DOHH2 (cell line): ENCODE measurements at regions not wholly inside any gene's neighbourhood (a gene's known extent, or its start where the extent isn't known, plus 50 kb on each side); places are given as distances from the start of the nearest gene placed in this dataset.

ENCODE experiments used
- H3F3A ChIP-seq: fragments of 200-600 bp; sonication (generic), shearing (Covaris generic); 2 replicates; pipeline ENCODE4 v1.6.0; 2016; ENCODE audit warnings: antibody characterized with exemption, mild to moderate bottlenecking; ENCODE audit not compliant: control insufficient read depth, insufficient read depth
- H3K27ac ChIP-seq: fragments of 200-600 bp; sonication (generic); 2 replicates; pipeline ENCODE4 v1.5.1; 2014; ENCODE audit warnings: low read depth, mild to moderate bottlenecking, low read length, moderate library complexity
- H3K27me3 ChIP-seq: fragments of 200-600 bp; sonication (generic); 2 replicates; pipeline ENCODE4 v1.6.1; 2014; ENCODE audit warnings: mild to moderate bottlenecking, low read length, mixed read lengths; ENCODE audit not compliant: control insufficient read depth
- H3K36me3 ChIP-seq: fragments of 200-600 bp; sonication (generic); 2 replicates; pipeline ENCODE4 v1.6.1; 2014; ENCODE audit warnings: mild to moderate bottlenecking, low read length, moderate library complexity, mixed read lengths; ENCODE audit not compliant: control insufficient read depth
- H3K4me1 ChIP-seq: fragments of 200-600 bp; sonication (generic); 2 replicates; pipeline ENCODE4 v1.6.1; 2014; ENCODE audit warnings: mild to moderate bottlenecking, low read length, mixed read lengths; ENCODE audit not compliant: control insufficient read depth
- H3K4me2 ChIP-seq: fragments of 200-600 bp; sonication (generic); 2 replicates; pipeline ENCODE4 v1.6.0; 2014; ENCODE audit warnings: mild to moderate bottlenecking, low read length, moderate library complexity
- H3K4me3 ChIP-seq: fragments of 200-600 bp; sonication (generic); 2 replicates; pipeline ENCODE4 v1.5.1; 2014; ENCODE audit warnings: mild to moderate bottlenecking, low read length, mixed read lengths
- H3K79me2 ChIP-seq: fragments of 200-600 bp; sonication (generic); 2 replicates; pipeline ENCODE4 v1.6.1; 2014; ENCODE audit warnings: mild to moderate bottlenecking, low read length, mixed read lengths; ENCODE audit not compliant: control insufficient read depth
- H3K9me2 ChIP-seq: fragments of 200-600 bp; sonication (generic); replicated peaks from 2 replicates; pipeline ENCODE4 v1.6.1; 2014; ENCODE audit warnings: mild to moderate bottlenecking, low read length, mixed read lengths; ENCODE audit not compliant: control insufficient read depth
- H3K9me3 ChIP-seq: fragments of 200-600 bp; sonication (generic); 2 replicates; pipeline ENCODE4 v1.6.1; 2014; ENCODE audit warnings: antibody characterized with exemption, low read length, mixed read lengths; ENCODE audit not compliant: control insufficient read depth, insufficient read depth
- H4K20me1 ChIP-seq: fragments of 200-600 bp; sonication (generic); 2 replicates; pipeline ENCODE4 v1.6.0; 2014; ENCODE audit warnings: low read depth, mild to moderate bottlenecking, antibody characterized with exemption, low read length, moderate library complexity; ENCODE audit not compliant: control insufficient read depth, insufficient read depth
- CTCF ChIP-seq: fragments of 200-600 bp; sonication (generic); IDR thresholded peaks from one replicate; pipeline ENCODE4 v1.5.1; 2014; ENCODE audit warnings: antibody characterized with exemption, mild to moderate bottlenecking, low read depth, low read length; ENCODE audit not compliant: poor library complexity, severe bottlenecking
- EZH2phosphoT487 ChIP-seq: fragments of 200-600 bp; sonication (generic); IDR thresholded peaks from 2 replicates; pipeline ENCODE4 v1.6.1; 2017; ENCODE audit warnings: borderline replicate concordance, mild to moderate bottlenecking, antibody characterized with exemption, low read length, moderate library complexity, mixed read lengths

GRCh38 chr7:42445691-42446090, 208.7 kb upstream of the GLI3 start:
- no peaks in the 10 kb centered on the region for H3F3A ChIP-seq
- no peaks in the 10 kb centered on the region for H4K20me1 ChIP-seq
- no peaks in the 10 kb centered on the region for H3K79me2 ChIP-seq
- H3K27me3 ChIP-seq, result no peaks in the 10 kb centered on the region
- no peaks in the 10 kb centered on the region for H3K9me2 ChIP-seq
- H3K4me1 ChIP-seq, result no peaks in the 10 kb centered on the region
- H3K36me3 ChIP-seq, result no peaks in the 10 kb centered on the region
- peaks cover 4% of the 10 kb centered on the region; the same call in 1 of the 2 replicates for H3K9me3 ChIP-seq
- no peak overlapping the region for H3K27ac ChIP-seq
- H3K4me3 ChIP-seq, result no peak overlapping the region
- no peak for TF ChIP-seq CTCF
- TF ChIP-seq EZH2phosphoT487, result no peak
- H3K4me2 ChIP-seq, result no peak overlapping the region

GRCh38 chr7:42440951-42441350, 203.9 kb upstream of the GLI3 start:
- H3F3A ChIP-seq, result no peaks in the 10 kb centered on the region
- H3K27me3 ChIP-seq, result no peaks in the 10 kb centered on the region
- no peaks in the 10 kb centered on the region for H3K9me2 ChIP-seq
- TF ChIP-seq EZH2phosphoT487 (no peak), CTCF (no peak)
- no peak overlapping the region for H3K4me2 ChIP-seq
- H3K36me3 ChIP-seq, result no peaks in the 10 kb centered on the region
- H3K79me2 ChIP-seq, result no peaks in the 10 kb centered on the region
- H3K4me3 ChIP-seq, result no peak overlapping the region
- H3K4me1 ChIP-seq, result no peaks in the 10 kb centered on the region
- H4K20me1 ChIP-seq, result no peaks in the 10 kb centered on the region
- no peak overlapping the region for H3K27ac ChIP-seq
- H3K9me3 ChIP-seq, result peaks cover 5% of the 10 kb centered on the region; the same call in 1 of the 2 replicates

- no peak overlapping the region for H3K4me2 ChIP-seq
- H3K9me2 ChIP-seq, result no peaks in the 10 kb centered on the region
These were observed 195.6 kb upstream of the GLI3 start for GRCh38 chr7:42432644-42433043.

More at GRCh38 chr7:42432644-42433043, 195.6 kb upstream of the GLI3 start:
- H3K4me1 ChIP-seq, result no peaks in the 10 kb centered on the region
- no peaks in the 10 kb centered on the region for H3K27me3 ChIP-seq
- TF ChIP-seq CTCF, result no peak
- TF ChIP-seq EZH2phosphoT487, result no peak
- H3K27ac ChIP-seq, result no peak overlapping the region
- H3K36me3 ChIP-seq, result no peaks in the 10 kb centered on the region
- no peaks in the 10 kb centered on the region for H3K79me2 ChIP-seq
- no peak overlapping the region for H3K4me3 ChIP-seq
- no peaks in the 10 kb centered on the region for H3K9me3 ChIP-seq
- no peaks in the 10 kb centered on the region for H4K20me1 ChIP-seq
- H3F3A ChIP-seq, result no peaks in the 10 kb centered on the region
